ENCODE measurements at regions not wholly inside any gene's neighbourhood (a gene's known extent, or its start where the extent isn't known, plus 50 kb on each side); places are given as distances from the start of the nearest gene placed in this dataset.
"Not testable (repeated sequence)": the region's sequence is repeated elsewhere in the genome, so short reads cannot be mapped to it uniquely, and the experiment has no call there.

GRCh38 chr2:95760806-95761525, 169.2 kb downstream of the TRIM43 start:
- Mint-ChIP-seq H3K27ac (no peak overlapping the region), H3K9me3 (no peaks in the 10 kb centered on the region), H3K27me3 (no peaks in the 10 kb centered on the region), H3K36me3 (no peaks in the 10 kb centered on the region), H3K4me3 (no peak overlapping the region), H3K4me1 (no peaks in the 10 kb centered on the region)
- DNase-seq: no peak
- CTCF ChIA-PET: no interaction called here

DNA sequence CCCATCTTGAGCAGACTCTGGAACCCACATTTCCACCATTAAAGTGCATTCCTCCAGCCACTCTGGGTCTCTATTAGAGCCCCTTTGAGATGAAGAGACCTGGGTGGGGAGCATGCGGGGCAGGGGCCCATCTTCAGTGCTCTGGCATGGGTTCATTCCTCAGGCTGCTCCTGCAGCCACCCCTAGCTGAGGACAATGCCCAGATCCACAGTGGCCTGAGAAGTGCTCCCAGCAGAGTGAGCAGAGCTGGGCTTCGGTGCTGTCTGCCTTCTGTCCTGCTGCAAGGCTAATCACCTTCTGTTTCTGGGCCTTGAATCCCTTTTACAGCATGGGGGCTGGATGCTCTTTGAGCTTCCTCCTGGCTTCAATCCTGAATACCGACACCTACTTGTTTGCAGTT, 169.8 kb downstream of the TRIM43 start:
- no peak overlapping the region for H3K4me3 Mint-ChIP-seq
- no peaks in the 10 kb centered on the region for H3K27me3 Mint-ChIP-seq
- no peaks in the 10 kb centered on the region for H3K36me3 Mint-ChIP-seq
- no peak overlapping the region for H3K27ac Mint-ChIP-seq
- DNase-seq: no peak
- no peaks in the 10 kb centered on the region for H3K9me3 Mint-ChIP-seq
- CTCF ChIA-PET: no interaction called here
- no peaks in the 10 kb centered on the region for H3K4me1 Mint-ChIP-seq

- H3K36me3 Mint-ChIP-seq, H3K4me1 Mint-ChIP-seq, H3K9me3 Mint-ChIP-seq, DNase-seq, H3K4me3 Mint-ChIP-seq, H3K27me3 Mint-ChIP-seq, CTCF ChIA-PET, H3K27ac Mint-ChIP-seq: not testable (repeated sequence)
Measured at GRCh38 chr2:95762023-95763021, 170.5 kb downstream of the TRIM43 start.

GRCh38 chr2:95763074-95763473, 171.3 kb downstream of the TRIM43 start:
- DNase-seq, CTCF ChIA-PET, H3K4me1 Mint-ChIP-seq, H3K36me3 Mint-ChIP-seq, H3K27ac Mint-ChIP-seq, H3K4me3 Mint-ChIP-seq, H3K27me3 Mint-ChIP-seq, H3K9me3 Mint-ChIP-seq: not testable (repeated sequence)

- H3K36me3 Mint-ChIP-seq, H3K27ac Mint-ChIP-seq, H3K4me1 Mint-ChIP-seq, H3K4me3 Mint-ChIP-seq, H3K9me3 Mint-ChIP-seq, CTCF ChIA-PET, H3K27me3 Mint-ChIP-seq, DNase-seq: not testable (repeated sequence)
Measured at GRCh38 chr2:95764966-95765365, 173.2 kb downstream of the TRIM43 start.

DNA sequence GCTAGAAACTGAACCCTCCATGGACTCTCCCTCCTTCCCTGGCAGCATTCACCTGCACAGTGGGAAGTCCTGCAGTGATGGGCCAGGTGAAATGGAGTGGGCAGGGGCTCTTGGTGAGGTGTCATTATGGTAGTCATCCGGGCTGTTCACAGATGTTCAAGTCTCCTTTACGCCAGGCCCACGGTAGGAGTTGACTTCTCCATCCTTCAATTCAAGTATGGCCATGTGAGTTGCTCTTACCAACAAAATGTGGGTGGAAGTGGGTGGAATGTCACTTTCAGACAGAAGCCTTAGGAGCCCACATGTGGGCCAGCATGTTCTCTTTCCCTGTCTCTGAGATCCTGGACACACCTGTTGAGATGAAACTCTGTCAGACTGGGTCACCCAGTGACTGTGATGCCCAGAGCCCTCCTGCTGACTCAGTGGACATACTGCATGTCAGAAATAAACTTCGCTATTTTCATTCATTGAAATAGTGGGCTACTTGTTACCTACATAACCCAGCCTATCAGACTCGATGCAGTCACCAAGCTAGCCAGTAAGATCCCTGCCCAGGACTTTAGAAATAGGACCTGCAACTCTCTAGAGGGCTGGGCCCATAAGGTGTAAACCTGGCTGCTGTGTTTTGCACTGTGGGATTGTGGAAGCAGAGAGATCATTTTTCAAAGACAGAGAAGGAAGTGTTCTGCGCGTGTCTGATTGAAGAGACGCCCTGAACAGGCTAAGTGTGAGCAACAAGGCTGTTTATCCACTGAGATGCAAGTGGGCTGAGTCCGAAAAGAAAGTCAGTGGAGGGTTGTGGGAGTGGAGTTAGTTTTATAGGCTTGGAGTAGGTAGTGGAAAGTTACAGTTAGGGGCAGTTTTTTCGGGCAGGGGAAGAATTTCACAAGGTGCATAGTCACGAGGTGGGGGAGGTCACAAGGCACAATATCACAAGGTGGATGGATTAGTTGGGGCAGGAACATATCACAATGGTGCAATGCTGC, 174.4 kb downstream of the TRIM43 start:
- CTCF ChIA-PET, DNase-seq, H3K9me3 Mint-ChIP-seq, H3K4me3 Mint-ChIP-seq, H3K4me1 Mint-ChIP-seq, H3K36me3 Mint-ChIP-seq, H3K27ac Mint-ChIP-seq, H3K27me3 Mint-ChIP-seq: not testable (repeated sequence)

DNA sequence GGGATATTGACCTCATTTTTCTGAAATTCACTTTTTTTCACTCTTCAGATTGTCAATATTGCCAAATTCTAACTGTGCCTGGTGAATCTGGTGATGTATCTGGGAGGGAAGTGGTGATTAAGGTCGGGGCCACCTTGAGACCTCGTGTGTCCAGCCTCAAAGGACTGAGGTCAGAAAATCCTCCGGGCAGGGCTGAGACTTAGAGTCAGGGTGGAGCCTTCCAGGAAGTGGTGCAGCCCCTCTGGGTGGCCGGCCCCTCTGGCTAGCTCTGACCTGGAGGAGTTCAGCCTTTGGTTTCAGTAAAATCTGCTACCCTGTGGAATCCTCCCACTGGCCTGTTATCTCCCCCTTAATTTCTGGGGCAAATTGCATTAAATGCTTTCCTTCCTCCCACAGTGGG, 175.7 kb downstream of the TRIM43 start:
- H3K27me3 Mint-ChIP-seq, H3K36me3 Mint-ChIP-seq, DNase-seq, H3K9me3 Mint-ChIP-seq, CTCF ChIA-PET, H3K27ac Mint-ChIP-seq, H3K4me3 Mint-ChIP-seq, H3K4me1 Mint-ChIP-seq: not testable (repeated sequence)

- CTCF ChIA-PET, H3K4me1 Mint-ChIP-seq, H3K27me3 Mint-ChIP-seq: not testable (repeated sequence)
Measured at GRCh38 chr2:95767950-95768349, 176.1 kb downstream of the TRIM43 start.

DNA sequence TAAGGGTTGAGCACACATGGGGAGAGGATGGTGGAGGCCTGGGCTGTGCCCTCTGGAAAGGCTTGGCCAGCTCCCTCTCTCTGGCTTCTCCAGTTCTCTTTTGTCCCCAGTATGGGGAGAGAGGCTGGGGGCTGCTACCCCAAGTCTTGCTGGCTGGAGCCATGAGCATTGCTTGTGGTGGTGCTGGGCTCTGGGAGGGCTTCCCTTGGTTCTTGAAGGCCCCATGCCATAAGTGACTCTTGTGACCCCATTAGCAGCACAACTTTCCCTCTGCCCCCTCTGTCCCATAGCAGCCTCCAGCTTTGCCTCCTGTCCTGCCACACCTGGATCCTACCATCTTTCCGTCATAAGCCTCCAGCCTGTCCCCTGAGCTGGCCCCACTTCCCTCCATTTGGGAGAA, 177.5 kb downstream of the TRIM43 start:
- CTCF ChIA-PET, H3K27ac Mint-ChIP-seq, H3K4me1 Mint-ChIP-seq, H3K27me3 Mint-ChIP-seq, H3K36me3 Mint-ChIP-seq, H3K4me3 Mint-ChIP-seq, DNase-seq, H3K9me3 Mint-ChIP-seq: not testable (repeated sequence)

More at GRCh38 chr2:95767950-95768349, 176.1 kb downstream of the TRIM43 start:
- not testable (repeated sequence) for H3K27ac Mint-ChIP-seq, H3K4me3 Mint-ChIP-seq, H3K9me3 Mint-ChIP-seq, DNase-seq, H3K36me3 Mint-ChIP-seq

- H3K4me3 Mint-ChIP-seq, H3K4me1 Mint-ChIP-seq, DNase-seq, H3K27me3 Mint-ChIP-seq, H3K27ac Mint-ChIP-seq, CTCF ChIA-PET, H3K9me3 Mint-ChIP-seq, H3K36me3 Mint-ChIP-seq: not testable (repeated sequence)
Measured at GRCh38 chr2:95770726-95771125, 178.9 kb downstream of the TRIM43 start.

DNA sequence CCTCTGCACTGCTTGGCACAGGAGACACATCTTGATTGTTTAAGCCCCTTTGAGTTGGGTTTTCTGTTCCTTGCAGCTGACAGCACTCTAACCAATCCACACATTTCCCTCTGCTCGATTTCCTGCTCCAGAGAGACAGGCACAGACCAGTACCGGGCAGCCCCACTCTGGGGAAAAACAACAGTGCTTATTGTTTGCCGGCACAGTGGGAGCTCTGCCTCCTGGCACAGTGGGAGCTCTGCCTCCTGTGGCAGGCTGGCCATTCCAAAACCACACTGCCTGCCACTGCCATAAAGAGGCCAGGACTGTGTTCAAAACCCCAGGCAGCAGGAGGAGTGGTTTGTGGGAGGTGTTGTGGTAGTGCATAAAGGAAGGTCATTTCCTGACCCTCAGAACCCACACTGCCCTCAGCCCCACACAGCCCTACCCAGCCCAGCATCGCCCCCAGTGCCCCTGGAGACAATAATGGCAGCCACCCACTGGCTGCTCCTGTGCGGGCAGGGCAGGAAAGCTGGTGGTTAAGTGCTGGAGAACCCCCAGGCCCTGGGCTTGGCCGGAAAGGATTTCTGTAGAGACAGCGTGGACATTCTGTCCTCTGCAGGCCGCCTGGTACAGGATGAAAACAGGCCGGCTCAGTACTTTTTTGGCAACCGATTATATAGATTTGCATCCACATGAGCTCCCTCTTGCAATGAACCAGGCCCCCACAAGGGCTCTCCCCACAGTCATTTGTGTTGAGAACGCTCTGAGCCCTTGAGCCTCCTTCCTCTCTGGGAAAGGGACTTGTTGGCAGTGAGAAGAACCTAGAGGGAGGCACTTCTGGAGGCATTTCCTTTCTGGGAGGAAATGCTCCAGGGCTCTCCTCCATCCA, 182.8 kb downstream of the TRIM43 start:
- H3K27ac Mint-ChIP-seq, H3K27me3 Mint-ChIP-seq, H3K4me1 Mint-ChIP-seq, H3K36me3 Mint-ChIP-seq, H3K9me3 Mint-ChIP-seq, H3K4me3 Mint-ChIP-seq, DNase-seq, CTCF ChIA-PET: not testable (repeated sequence)

DNA sequence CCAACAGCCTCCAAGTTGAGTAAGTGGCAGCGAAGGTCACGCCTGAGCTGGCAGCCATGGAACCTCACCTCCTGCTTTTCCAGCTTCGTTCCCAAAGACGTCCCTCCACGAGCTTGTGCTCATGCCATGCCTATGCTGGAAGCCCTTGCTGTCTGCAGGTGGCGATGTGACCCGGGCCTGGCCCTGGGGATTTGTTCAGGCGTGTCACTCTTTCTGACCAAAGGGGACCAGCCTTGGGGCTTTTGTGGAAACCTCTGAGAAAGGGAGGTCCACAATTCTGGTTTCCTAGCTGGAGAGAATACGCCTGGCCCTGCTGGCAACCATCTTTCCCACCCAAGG, 183.4 kb downstream of the TRIM43 start:
- H3K4me1 Mint-ChIP-seq, H3K27ac Mint-ChIP-seq, H3K9me3 Mint-ChIP-seq: not testable (repeated sequence)

More for the DNA sequence above, 183.4 kb downstream of the TRIM43 start:
- H3K27me3 Mint-ChIP-seq, CTCF ChIA-PET, H3K36me3 Mint-ChIP-seq, H3K4me3 Mint-ChIP-seq, DNase-seq: not testable (repeated sequence)
